ENCODE measurements at regions not wholly inside any gene's neighbourhood (a gene's known extent, or its start where the extent isn't known, plus 50 kb on each side); places are given as distances from the start of the nearest gene placed in this dataset.

GRCh38 chr2:75424936-75425619 lies 135.7 kb downstream of the EVA1A start:
- no peak overlapping the region for H3K4me3 ChIP-seq (ENCODE audit: low read depth, low read length)
- DNase-seq (ENCODE audit: low read depth), result no peak
- peak; percentile 17 for TF ChIP-seq CTCF (IDR thresholded peaks at IDR 0.05; ENCODE audit: insufficient read depth, low read depth, low read length, missing control alignments)

DNA sequence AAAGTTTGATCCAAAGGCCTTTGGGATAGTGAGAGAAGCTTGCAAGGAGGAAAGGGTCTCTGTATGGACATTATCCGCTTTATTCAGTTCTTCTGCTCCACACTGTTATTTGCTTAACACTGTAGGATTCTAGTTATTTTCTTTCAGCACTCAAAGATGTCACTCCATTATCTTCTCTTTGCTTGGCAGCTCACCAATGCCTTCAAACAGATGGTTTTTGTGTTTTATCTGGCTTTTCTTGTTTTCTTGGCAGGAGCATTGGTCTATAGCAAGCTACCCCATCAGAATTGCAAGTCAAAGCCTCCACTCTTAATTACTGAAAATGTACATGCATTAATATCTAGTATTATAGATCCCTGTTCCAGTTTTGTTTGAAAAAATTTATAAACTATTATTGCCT lies 138.8 kb downstream of the EVA1A start:
- DNase-seq (ENCODE audit: low read depth), result no peak
- H3K4me3 ChIP-seq (ENCODE audit: low read depth, low read length), result no peak overlapping the region
- no peak for TF ChIP-seq CTCF (IDR thresholded peaks at IDR 0.05; ENCODE audit: insufficient read depth, low read depth, low read length, missing control alignments)

GRCh38 chr2:75416420-75417342 lies 144.1 kb downstream of the EVA1A start:
- no peak for TF ChIP-seq CTCF (IDR thresholded peaks at IDR 0.05; ENCODE audit: insufficient read depth, low read depth, low read length, missing control alignments)
- DNase-seq (ENCODE audit: low read depth), result peak; percentile 67
- peak overlapping the region; percentile 61 for H3K4me3 ChIP-seq (ENCODE audit: low read depth, low read length)

DNA sequence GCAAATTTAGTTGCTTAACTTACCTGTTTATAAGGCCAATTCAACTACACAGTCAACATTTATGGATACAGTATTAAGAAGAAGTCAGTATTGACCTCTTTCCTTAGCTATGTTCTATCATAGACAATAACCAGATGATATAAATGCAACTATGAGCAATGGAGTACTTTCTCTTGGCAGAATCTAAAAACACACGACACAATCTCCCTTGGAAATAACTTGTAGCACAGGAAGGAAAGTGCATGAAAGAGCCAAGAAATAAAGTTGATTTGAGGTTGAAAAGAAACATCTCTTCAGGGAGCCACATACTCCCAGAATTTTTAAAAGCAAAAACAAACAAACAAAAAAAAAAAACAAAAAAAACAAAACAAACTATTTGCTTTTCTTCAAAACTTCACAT lies 145.0 kb downstream of the EVA1A start:
- TF ChIP-seq CTCF (IDR thresholded peaks at IDR 0.05; ENCODE audit: insufficient read depth, low read depth, low read length, missing control alignments), result no peak
- DNase-seq (ENCODE audit: low read depth), result no peak
- H3K4me3 ChIP-seq (ENCODE audit: low read depth, low read length), result peak overlapping the region; percentile 61

DNA sequence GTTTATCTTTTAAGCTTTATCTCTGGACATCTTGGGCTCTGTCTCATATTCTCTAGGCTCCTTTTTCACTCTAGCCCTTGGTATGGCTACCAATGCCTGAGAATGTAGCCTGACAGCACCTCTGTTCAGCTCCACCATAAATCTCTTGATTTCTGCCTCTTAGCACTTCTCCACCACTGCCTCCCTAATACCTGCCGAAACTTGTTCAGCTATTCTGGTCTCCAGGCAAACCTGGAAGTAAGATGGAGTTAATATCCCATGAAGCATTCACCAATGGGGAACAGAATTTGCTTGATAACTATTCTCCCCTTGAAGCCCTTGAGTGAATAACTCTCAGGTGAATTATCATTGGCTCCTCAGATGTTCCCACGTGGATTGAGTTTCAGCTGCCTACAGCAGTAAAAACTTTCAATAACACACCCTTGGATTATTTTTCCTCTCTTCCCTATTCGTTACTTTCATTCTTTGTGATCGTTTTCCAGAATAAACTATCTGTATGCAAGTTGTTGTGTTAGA lies 145.6 kb downstream of the EVA1A start:
- no peak overlapping the region for H3K4me3 ChIP-seq (ENCODE audit: low read depth, low read length)
- no peak for TF ChIP-seq CTCF (IDR thresholded peaks at IDR 0.05; ENCODE audit: insufficient read depth, low read depth, low read length, missing control alignments)
- no peak for DNase-seq (ENCODE audit: low read depth)

DNA sequence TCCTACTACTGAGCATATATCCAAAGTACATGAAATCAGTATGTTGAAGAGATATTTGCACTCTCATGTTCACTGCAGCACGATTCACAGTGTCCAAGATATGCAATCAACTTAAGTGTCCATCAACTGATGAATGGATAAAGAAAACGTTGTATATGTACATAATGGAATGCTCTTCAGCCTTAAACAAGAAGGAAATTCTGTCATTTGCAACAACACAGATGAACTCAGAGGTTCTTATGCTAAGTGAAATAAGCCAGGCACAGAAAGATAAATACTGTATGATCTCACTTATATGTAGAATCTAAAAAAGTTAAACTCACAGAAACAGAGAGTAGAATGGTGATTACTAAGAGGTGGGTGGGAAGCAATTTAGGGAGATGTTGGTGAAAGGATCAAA lies 149.2 kb downstream of the EVA1A start:
- H3K4me3 ChIP-seq (ENCODE audit: low read depth, low read length), result no peak overlapping the region
- TF ChIP-seq CTCF (IDR thresholded peaks at IDR 0.05; ENCODE audit: insufficient read depth, low read depth, low read length, missing control alignments), result no peak
- DNase-seq (ENCODE audit: low read depth), result no peak
